ENCODE measurements at regions not wholly inside any gene's neighbourhood (a gene's known extent, or its start where the extent isn't known, plus 50 kb on each side); places are given as distances from the start of the nearest gene placed in this dataset.

GRCh38 chr1:36743286-36744005 is 260.7 kb upstream of the CSF3R start:
- DNase-seq, result no peak

- no peak for DNase-seq
Measured at GRCh38 chr1:36741066-36741465, 258.4 kb upstream of the CSF3R start.

- DNase-seq, result no peak
Measured at GRCh38 chr1:36740446-36740845, 257.7 kb upstream of the CSF3R start.

GRCh38 chr1:36739703-36740289 is 257.1 kb upstream of the CSF3R start:
- no peak for DNase-seq

- no peak for DNase-seq
Measured at GRCh38 chr1:36738245-36738644, 255.5 kb upstream of the CSF3R start.

- peak; percentile 75 for DNase-seq
Measured at GRCh38 chr1:36737767-36738166, 255.1 kb upstream of the CSF3R start.

DNA sequence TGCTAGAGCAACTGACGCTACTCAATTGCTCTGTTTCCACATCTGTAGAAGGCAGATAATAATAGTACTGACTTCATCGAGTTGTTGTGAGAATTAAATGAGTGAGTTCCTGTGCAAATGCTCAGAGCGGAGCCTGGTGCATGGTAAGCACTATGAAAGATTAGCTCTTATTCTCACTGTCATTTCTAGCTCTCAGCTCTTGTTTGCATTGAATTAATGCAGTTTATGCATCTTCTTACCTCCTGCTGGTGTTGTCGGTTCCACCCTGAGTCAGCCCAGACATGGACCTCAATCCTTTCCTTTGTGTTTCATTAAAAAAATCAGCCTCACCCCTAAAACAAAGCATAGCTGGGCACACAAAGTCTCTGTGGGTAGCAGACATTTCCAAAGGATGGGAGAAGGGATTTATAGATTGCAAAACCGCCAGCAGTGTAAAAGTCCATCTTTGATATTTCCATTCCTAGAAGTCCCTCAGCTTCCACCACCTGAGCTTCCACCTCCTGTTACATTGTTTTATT is 254.4 kb upstream of the CSF3R start:
- peak; percentile 29 for DNase-seq

GRCh38 chr1:36735939-36736730 is 253.4 kb upstream of the CSF3R start:
- no peak for DNase-seq

DNA sequence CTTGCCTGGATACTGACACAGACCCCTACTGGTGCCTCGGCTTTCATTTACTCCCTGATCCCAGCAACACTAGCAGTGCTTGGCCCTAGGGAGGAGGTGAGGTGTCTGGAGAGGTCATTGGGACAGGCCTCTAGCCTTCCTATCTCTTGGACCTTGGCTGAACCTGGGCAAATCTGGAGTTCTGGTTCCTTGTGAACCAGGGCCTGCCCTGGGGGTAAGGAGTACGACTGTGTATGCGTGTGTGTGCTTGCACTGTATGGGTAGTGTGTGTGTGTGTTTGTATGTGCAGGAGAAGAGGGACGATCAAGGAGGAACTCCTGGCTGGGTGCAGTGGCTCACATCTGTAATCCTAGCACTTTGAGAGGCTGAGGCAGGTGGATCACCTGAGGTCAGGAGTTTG is 252.7 kb upstream of the CSF3R start:
- DNase-seq, result no peak

DNA sequence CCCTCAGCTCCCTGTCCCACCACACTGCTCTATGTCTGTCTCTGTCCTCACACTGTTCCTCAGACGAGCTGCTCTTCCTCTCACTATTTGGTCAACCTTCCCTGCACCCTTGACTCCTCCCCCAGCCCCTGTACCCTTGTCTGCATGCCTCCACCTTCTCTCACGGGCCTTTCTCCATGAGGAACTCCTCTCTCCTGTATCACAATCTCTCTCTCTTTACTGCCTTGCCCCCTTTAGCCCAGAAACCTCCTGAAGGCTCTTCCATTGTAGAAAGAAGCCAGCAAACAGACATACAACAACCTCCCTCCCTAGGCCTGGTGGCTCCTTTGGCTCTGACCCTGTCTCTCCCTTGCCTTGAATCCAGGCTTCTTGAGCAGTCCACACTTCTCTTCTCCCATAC is 251.6 kb upstream of the CSF3R start:
- no peak for DNase-seq

DNA sequence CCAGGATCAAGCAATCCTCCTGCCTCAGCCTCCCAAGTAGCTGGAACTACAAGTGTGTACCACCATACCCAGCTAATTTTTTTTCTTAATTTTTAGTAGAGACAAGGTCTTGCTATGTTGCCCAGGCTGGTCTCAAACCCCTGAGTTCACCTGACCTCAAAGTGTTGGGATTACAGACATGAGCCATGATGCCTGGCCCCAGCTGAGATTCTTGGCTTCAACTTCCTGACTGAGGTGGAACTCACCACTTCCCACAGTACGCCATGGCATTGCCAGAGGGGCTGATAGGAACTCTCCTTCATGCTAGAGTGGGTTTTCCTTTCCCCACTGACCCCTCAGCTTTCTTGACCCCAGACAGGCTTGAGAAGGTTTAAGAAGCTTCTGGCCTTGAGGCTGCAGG is 251.0 kb upstream of the CSF3R start:
- no peak for DNase-seq

DNA sequence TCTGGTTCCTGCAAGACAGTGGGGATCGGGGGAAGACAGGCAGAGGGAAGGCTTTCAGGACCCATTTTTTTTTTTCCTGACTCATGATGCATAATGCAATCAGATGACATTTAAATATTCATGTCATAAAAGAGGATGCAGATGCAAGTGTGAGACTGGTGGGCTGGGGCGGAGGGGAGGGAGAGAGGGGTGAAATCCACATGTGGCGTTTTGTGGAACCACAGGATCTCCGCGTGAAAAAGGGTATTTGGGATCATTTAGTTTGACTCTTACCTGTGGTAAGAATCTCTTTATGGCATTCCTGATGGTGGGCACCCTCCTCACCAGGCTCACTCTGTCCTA is 249.3 kb upstream of the CSF3R start:
- DNase-seq, result no peak

DNA sequence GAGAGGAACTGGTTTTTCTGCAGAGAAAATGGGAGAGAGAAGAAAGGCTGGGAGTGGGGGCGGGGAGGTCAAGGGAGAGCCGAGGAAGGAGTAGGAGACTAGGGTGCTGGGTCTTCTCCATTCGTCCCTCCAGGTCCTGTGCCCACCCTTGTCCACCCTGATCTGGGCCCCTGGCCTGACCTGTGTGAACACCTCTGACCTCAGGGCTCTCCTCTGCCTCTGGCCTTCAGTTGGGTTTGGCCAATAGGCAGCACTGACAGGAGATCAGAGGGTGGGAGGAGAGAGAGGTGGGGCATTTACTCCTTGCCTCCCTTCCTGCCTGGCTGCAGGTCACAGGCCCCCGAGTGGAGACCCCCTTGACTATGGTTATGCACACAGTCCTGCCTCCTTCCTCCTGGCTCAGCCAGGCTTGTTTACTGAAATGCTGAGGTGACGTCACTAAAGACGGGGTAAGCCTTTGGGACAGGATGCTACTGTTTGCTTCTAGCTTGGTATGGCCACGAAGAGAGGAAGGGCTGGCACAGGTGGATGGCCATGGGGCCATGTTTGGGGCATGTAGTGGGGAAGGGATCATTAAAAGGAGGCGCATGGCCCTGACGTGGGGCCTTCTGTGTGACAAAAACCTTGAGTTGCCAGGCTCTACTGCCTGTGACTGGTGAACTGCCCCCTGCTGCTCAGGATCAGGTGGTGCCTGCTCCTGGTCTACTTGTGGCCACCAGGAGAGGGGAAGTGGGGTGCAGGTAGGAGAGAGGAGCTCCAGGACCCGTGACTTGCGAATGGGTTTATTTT is 248.7 kb upstream of the CSF3R start:
- no peak for DNase-seq

DNA sequence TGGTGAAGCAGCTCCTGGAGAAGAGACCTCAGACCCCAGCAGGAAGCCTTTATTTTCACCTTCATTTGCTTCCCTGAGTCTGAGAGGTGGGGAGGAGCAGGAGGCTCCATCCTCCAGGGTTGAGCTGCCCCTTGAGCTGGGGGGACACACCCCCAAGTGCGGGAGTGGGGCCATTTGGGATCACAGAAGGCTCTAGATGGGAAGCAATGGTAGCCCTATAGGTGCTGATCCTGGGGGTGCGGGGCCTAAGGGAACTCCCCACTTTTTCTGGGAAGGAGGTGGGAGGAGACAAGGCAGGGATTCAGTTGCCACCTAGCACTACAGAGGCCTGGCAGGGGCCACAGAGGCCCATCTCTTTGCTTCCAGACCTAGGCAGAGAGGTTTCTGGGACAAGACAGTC is 247.9 kb upstream of the CSF3R start:
- DNase-seq, result no peak

- no peak for DNase-seq
Measured at GRCh38 chr1:36729716-36730510, 247.2 kb upstream of the CSF3R start.

- DNase-seq, result no peak
Measured at GRCh38 chr1:36729289-36729688, 246.6 kb upstream of the CSF3R start.

DNA sequence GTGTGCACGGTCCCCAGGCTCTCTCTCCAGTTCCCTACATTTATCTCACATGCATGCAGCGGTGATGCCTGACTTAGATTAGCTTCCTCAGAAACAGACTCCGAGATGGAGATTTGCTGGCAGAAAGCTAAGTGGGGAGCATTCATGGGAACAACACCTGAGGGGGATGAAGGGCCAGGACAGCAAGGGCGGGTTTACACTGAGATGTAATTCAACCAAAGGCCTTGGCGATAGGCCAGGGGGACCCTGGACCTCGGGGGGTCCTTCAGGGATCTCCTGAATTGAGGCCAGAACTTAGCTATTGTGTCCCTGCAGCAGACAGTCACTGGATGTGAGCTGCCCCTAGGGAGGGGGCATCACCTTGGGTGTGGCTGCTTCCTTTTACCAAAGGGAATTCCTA is 246.1 kb upstream of the CSF3R start:
- DNase-seq, result no peak

DNA sequence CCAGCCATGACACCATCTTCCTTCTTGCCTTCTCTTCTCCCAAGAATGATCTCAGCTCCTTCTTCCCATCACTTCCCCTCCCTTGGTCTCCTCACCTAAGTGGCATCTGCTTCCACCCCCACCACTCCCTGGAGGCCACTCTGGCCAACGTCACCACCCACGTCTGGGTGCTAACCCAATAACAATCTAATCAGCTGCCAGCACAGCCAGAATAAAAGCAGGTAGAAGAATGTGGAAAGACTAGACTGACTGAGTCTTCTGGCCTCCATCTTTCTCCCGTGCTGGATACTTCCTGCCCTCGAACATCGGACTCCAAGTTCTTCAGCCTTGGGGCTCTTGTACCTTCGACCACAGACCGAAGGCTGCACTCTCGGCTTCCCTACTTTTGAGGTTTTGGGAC is 245.3 kb upstream of the CSF3R start:
- no peak for DNase-seq

DNA sequence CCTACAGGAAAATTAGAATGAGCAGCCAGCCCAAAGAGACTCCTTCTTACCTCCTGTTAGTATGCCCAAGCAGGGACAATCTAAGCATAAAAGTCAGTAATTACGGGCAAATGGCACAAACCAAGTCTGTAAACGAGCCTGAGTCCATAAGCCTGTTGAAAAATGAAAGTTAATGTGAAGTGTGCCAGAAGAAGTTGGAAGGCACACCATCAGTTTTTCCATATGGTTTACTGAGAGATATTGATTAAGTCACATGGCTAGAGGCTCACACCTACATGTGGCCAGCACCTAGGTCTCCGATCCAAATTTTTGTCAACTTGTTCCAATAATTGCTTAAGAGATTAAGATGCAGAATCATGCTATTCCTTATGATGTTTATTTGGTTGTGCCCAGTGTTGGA is 242.4 kb upstream of the CSF3R start:
- DNase-seq, result no peak

- no peak for DNase-seq
Measured at GRCh38 chr1:36723813-36724212, 241.1 kb upstream of the CSF3R start.

GRCh38 chr1:36722871-36723270 is 240.2 kb upstream of the CSF3R start:
- DNase-seq, result no peak

GRCh38 chr1:36721261-36721660 is 238.5 kb upstream of the CSF3R start:
- DNase-seq, result no peak
